HEK293 (cell line): ENCODE measurements at regions not wholly inside any gene's neighbourhood (a gene's known extent, or its start where the extent isn't known, plus 50 kb on each side); places are given as distances from the start of the nearest gene placed in this dataset.
A peak's percentile ranks its signal among the peaks of the same experiment; 100 is the strongest.

Source experiments
- CTCF ChIA-PET: fragments of 350-600 bp; formaldehyde crosslinking; extraction: SDS; loops from one replicate; lab custom pipeline; 2021; ENCODE audit warnings: antibody characterized with exemption; lab: Yijun Ruan, JAX
- POLR2A ChIA-PET: fragments of 300-600 bp; formaldehyde crosslinking; extraction: SDS; loops from one replicate; lab custom pipeline; 2020; ENCODE audit warnings: antibody characterized with exemption, inconsistent platforms; lab: Yijun Ruan, JAX
- H3K27ac ChIP-seq: fragments of 200-500 bp; sonication (Bioruptor generic); 2 replicates; pipeline ENCODE4 v1.5.1; 2014; ENCODE audit warnings: low read depth, low read length, control low read depth, inconsistent platforms; ENCODE audit errors: extremely low read depth
- H3K36me3 ChIP-seq, 2 experiments: fragments of 200-500 bp in 1 of 2; sonication (Bioruptor generic) in 1 of 2; 1 replicate in 1 of 2; 2 replicates in 1 of 2; pipeline ENCODE4 v1.5.1; 2014 to 2017; ENCODE audit warnings: inconsistent platforms in 2 of 2, low read length in 2 of 2; ENCODE audit not compliant: control insufficient read depth in 2 of 2, insufficient read depth in 1 of 2
- H3K4me1 ChIP-seq: fragments of 200-500 bp; sonication (Bioruptor generic); 2 replicates; pipeline ENCODE4 v1.5.1; 2014; ENCODE audit warnings: mild to moderate bottlenecking, low read length, inconsistent platforms; ENCODE audit not compliant: control insufficient read depth, insufficient read depth
- H3K4me3 ChIP-seq: 2 replicates; pipeline ENCODE4 v1.5.1; 2011; ENCODE audit warnings: low read depth, mild to moderate bottlenecking, control low read depth, low read length, moderate library complexity
- H3K9me3 ChIP-seq: fragments of 200-500 bp; sonication (Bioruptor generic); 2 replicates; pipeline ENCODE4 v1.5.1; 2014; ENCODE audit warnings: low read depth, low read length, inconsistent platforms; ENCODE audit not compliant: control insufficient read depth, insufficient read depth
- AEBP2 ChIP-seq: fragments of 450-650 bp; formaldehyde crosslinking; IDR thresholded peaks from 2 replicates; pipeline ENCODE4 v1.5.1; 2016; ENCODE audit warnings: missing biosample characterization, missing genetic modification characterization, borderline replicate concordance
- ATF2 ChIP-seq: fragments of 450-650 bp; formaldehyde crosslinking; IDR thresholded peaks from 2 replicates; pipeline ENCODE4 v1.5.1; 2016; ENCODE audit warnings: missing biosample characterization, missing genetic modification characterization, low read depth
- GLI2 ChIP-seq: fragments of 450-650 bp; formaldehyde crosslinking; IDR thresholded peaks from 2 replicates; pipeline ENCODE4; 2017; ENCODE audit warnings: missing biosample characterization, missing genetic modification characterization, low read depth, borderline replicate concordance
- HOXC10 ChIP-seq: sonication (generic); formaldehyde crosslinking; IDR thresholded peaks from 2 replicates; pipeline ENCODE4 v1.8.1; 2023; ENCODE audit warnings: mild to moderate bottlenecking, missing genetic modification reagents
- MZF1 ChIP-seq: fragments of 450-650 bp; formaldehyde crosslinking; IDR thresholded peaks from 2 replicates; pipeline ENCODE4 v1.5.1; 2017; ENCODE audit warnings: missing biosample characterization, missing genetic modification characterization, borderline replicate concordance
- OSR2 ChIP-seq: fragments of 450-650 bp; formaldehyde crosslinking; IDR thresholded peaks from 2 replicates; pipeline ENCODE4 v1.5.1; 2016; ENCODE audit warnings: missing biosample characterization, missing genetic modification characterization
- SP2 ChIP-seq: fragments of 450-650 bp; formaldehyde crosslinking; IDR thresholded peaks from 2 replicates; pipeline ENCODE4 v1.5.1; 2016; ENCODE audit warnings: missing biosample characterization, missing genetic modification characterization
- TRIM28 ChIP-seq: IDR thresholded peaks from 2 replicates; pipeline ENCODE4 v1.6.1; 2011; ENCODE audit warnings: low read length, control low read depth, borderline replicate concordance
- YY2 ChIP-seq: fragments of 450-650 bp; formaldehyde crosslinking; IDR thresholded peaks from 2 replicates; pipeline ENCODE4 v1.5.1; 2016; ENCODE audit warnings: missing biosample characterization, missing genetic modification characterization
- ZBTB6 ChIP-seq: fragments of 450-650 bp; formaldehyde crosslinking; IDR thresholded peaks from 2 replicates; pipeline ENCODE4 v1.5.1; 2017; ENCODE audit warnings: missing biosample characterization, missing genetic modification characterization
- ZBTB8A ChIP-seq: fragments of 450-650 bp; formaldehyde crosslinking; IDR thresholded peaks from 2 replicates; pipeline ENCODE4 v1.5.1; 2016; ENCODE audit warnings: missing biosample characterization, missing genetic modification characterization
- ZFP41 ChIP-seq: fragments of 450-650 bp; formaldehyde crosslinking; IDR thresholded peaks from 2 replicates; pipeline ENCODE4 v1.5.1; 2016; ENCODE audit warnings: missing biosample characterization, missing genetic modification characterization, borderline replicate concordance
- ZNF202 ChIP-seq: fragments of 450-650 bp; formaldehyde crosslinking; IDR thresholded peaks from 2 replicates; pipeline ENCODE4 v1.5.1; 2016; ENCODE audit warnings: missing biosample characterization, missing genetic modification characterization, borderline replicate concordance
- ZNF280D ChIP-seq: fragments of 450-650 bp; formaldehyde crosslinking; IDR thresholded peaks from 2 replicates; pipeline ENCODE4 v1.5.1; 2016; ENCODE audit warnings: missing biosample characterization, missing genetic modification characterization
- ZNF335 ChIP-seq: fragments of 450-650 bp; formaldehyde crosslinking; conservative IDR thresholded peaks from 2 replicates; pipeline ENCODE4 v1.5.1; 2016; ENCODE audit warnings: missing biosample characterization, missing genetic modification characterization
- ZNF513 ChIP-seq: fragments of 450-650 bp; IDR thresholded peaks from 2 replicates; pipeline ENCODE4 v1.5.1; 2018; ENCODE audit warnings: missing biosample characterization, missing genetic modification characterization
- ZNF610 ChIP-seq: fragments of 450-650 bp; formaldehyde crosslinking; IDR thresholded peaks from 2 replicates; pipeline ENCODE4 v1.5.1; 2016; ENCODE audit warnings: missing biosample characterization, missing genetic modification characterization, borderline replicate concordance
- ZNF654 ChIP-seq: fragments of 450-650 bp; formaldehyde crosslinking; IDR thresholded peaks from 2 replicates; pipeline ENCODE4 v1.5.1; 2016; ENCODE audit warnings: low read depth, missing biosample characterization, missing genetic modification characterization
- ZNF704 ChIP-seq: fragments of 450-650 bp; formaldehyde crosslinking; IDR thresholded peaks from 2 replicates; pipeline ENCODE4 v1.5.1; 2016; ENCODE audit warnings: missing biosample characterization, missing genetic modification characterization
- ZNF776 ChIP-seq: fragments of 450-650 bp; formaldehyde crosslinking; IDR thresholded peaks from 2 replicates; pipeline ENCODE4 v1.5.0; 2017; ENCODE audit warnings: missing biosample characterization, missing genetic modification characterization, borderline replicate concordance
- ZNF843 ChIP-seq: fragments of 450-650 bp; formaldehyde crosslinking; IDR thresholded peaks from 2 replicates; pipeline ENCODE4 v1.5.1; 2016; ENCODE audit warnings: missing biosample characterization, missing genetic modification characterization

- no peaks in the 10 kb centered on the region for H3K9me3 ChIP-seq
- no peaks in the 10 kb centered on the region for H3K36me3 ChIP-seq
- H3K4me1 ChIP-seq = no peaks in the 10 kb centered on the region
- ChIA-PET CTCF (no interaction called here), POLR2A (no interaction called here)
- H3K27ac ChIP-seq = no peak overlapping the region
- H3K4me3 ChIP-seq = no peak overlapping the region
- TF ChIP-seq ZNF513 (tag by site-specific recombination) (peak; percentile 38; the same call in 1 of the 2 replicates), MZF1 (tag by site-specific recombination) (no peak)
- TF ChIP-seq, all 188 proteins: peak for 1
Observed at GRCh38 chr2:101563849-101564248, 88.9 kb upstream of the RFX8 start.

GRCh38 chr2:101560780-101561315 lies 85.9 kb upstream of the RFX8 start:
- Histone ChIP-seq H3K27ac (no peak overlapping the region), H3K36me3 (no peaks in the 10 kb centered on the region), H3K9me3 (no peaks in the 10 kb centered on the region), H3K4me1 (no peaks in the 10 kb centered on the region), H3K4me3 (no peak overlapping the region)
- ChIA-PET POLR2A (no interaction called here), CTCF (no interaction called here)
- TF ChIP-seq ZNF843 (tag by site-specific recombination) (no peak), OSR2 (tag by site-specific recombination) (no peak), ZFP41 (tag by site-specific recombination) (no peak), SP2 (tag by site-specific recombination) (no peak), ZNF202 (tag by site-specific recombination) (no peak), AEBP2 (no peak), HOXC10 (CRISPR knock-in tag) (no peak), ZNF610 (tag by site-specific recombination) (no peak), ZNF654 (tag by site-specific recombination) (no peak), ZBTB6 (tag by site-specific recombination) (no peak)

GRCh38 chr2:101559551-101559950 lies 84.6 kb upstream of the RFX8 start:
- no peaks in the 10 kb centered on the region for H3K4me1 ChIP-seq
- no peaks in the 10 kb centered on the region for H3K9me3 ChIP-seq
- ChIA-PET POLR2A (no interaction called here), CTCF (interaction anchor here (1.0 kb wide), 1 partner anchor 210 kb away, joined by 4 read pairs; no protein-coding TSS in a partner anchor)
- no peak overlapping the region for H3K4me3 ChIP-seq
- H3K27ac ChIP-seq = no peak overlapping the region
- no peaks in the 10 kb centered on the region for H3K36me3 ChIP-seq
- TF ChIP-seq ATF2 (tag by site-specific recombination) (no peak), ZBTB8A (no peak), ZNF335 (tag by site-specific recombination) (no peak), ZNF704 (tag by site-specific recombination) (no peak), YY2 (tag by site-specific recombination) (no peak), ZNF280D (tag by site-specific recombination) (no peak), ZNF776 (tag by site-specific recombination) (no peak), GLI2 (tag by site-specific recombination) (no peak), TRIM28 (no peak)
